Inflammatory macrophage (primary cell): ENCODE measurements at regions not wholly inside any gene's neighbourhood (a gene's known extent, or its start where the extent isn't known, plus 50 kb on each side); places are given as distances from the start of the nearest gene placed in this dataset.
A peak's percentile ranks its signal among the peaks of the same experiment; 100 is the strongest.

ENCODE experiments used
- DNase-seq, 2 donors: peaks; one replicate each; pipeline ENCODE4 v3.0.0-alpha.2; 2020 to 2022

DNA sequence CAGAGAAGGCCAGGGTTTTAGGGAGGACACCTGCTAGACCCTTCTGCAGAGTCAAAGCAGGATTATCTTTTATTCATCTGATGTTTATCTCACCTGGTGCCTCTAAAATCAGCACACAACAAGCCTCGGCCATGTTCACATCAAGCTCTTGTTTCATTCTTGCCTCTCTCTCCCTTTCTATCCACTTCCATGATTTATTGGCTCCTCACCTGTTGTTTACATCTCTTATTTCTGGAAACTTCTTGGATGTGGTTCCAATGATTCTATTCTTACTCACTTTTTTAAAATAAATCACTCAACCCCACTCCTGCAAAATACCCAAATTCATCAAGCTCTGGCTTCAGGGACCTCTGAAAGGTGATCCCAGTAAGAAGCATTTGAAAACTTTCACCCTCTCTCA is 407.0 kb upstream of the KLF4 start:
- no peak for DNase-seq

DNA sequence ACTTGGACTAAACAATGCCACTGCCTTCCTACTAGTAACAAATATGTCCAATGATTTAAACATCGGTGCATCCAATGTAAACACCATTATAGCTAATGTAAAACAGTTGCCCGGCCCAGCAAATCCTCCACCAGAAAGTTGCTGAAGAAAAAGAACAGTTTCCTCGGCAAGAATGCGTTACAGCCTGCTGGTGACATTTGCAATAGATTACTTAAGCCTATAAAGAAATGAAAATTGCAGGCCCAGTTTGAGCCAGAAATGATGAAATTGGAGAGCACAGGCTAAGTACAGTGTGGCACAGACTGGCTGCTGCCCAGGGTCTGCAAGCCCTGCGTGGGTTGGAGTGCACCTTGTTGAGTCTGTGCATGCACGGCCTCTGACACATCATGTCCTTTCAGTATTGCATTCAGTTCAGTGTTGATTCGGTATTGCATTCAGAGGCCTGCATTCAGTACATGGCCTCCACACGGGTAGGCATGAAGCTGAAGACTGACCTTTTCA is 406.0 kb upstream of the KLF4 start:
- DNase-seq: no peak

DNA sequence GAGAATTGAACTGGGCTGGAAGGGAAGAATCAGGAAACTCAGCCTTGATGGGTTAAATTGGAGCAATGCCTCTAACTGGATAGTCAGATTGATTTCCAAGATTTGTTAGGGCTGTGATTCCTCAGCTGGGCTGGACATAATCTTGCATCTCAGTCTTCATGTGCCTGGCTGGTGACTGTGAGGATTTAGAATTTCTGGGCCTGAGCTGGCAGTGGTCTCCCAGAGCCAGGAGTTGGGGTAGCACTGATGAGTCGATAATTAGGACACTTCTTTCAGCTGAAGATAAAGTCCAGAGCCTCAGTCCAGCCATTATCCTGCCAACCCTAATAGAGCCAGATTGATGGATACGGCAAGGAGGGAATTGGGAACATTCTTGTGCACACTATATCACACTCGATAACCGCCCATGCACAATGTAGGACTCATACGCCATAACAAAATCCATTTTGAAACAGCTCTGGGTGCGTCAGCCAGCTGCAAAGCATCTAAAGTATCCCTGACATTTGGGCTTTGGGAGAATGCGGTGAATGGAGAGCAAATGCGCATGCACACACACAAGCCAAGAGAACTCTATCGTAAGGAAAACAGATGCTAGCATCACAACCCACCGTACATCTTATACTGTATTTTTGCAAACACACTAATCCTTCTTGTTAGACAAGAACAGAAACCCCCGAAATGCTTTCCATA is 405.1 kb upstream of the KLF4 start:
- no peak for DNase-seq

DNA sequence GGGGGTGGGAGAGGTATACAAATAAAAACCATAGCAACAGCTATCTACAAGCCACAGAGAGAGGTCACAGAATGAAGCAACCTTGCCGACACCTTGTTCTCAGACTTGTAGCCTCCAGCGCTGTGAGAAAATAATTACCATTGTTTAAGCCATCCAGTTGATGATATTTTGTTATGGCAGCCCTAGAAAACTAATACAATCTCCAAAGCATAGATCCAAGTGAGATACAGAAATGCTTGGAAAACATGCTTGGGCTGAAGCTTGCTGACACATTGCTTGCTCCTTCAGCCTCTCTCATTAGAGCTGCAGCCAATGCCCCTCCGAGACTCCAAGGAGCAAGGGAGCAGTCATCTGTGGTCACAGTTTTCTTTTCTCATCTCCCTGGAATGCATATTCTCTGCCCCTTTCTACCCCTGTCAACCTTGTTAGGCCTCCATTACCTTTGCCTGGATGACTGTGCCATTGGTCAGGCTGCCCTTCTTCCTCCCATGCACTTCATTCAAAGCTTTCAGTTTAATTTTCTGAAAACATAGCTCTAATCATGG is 401.4 kb upstream of the KLF4 start:
- no peak for DNase-seq

DNA sequence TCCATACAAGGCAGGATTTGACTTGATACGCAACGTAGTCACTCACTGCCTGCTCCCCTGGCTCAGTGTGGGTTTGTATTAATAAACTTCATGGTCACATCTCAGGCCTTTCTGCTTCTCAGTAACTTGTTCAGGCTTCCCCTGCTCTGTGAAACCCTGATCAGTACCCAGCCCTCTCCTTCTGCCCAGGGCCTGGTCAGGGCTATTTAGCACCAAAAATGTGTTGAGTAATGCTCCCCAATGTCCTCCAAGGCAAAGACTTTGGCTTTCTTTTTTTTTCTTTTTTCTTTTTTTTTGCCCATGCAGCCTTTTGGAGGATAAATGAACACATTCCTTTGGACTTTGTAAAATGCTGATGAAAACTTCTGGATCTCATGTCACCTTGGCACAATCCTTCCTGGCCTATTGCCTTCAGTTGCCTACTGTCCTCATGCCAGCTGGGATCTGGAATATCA is 399.2 kb upstream of the KLF4 start:
- no peak for DNase-seq

DNA sequence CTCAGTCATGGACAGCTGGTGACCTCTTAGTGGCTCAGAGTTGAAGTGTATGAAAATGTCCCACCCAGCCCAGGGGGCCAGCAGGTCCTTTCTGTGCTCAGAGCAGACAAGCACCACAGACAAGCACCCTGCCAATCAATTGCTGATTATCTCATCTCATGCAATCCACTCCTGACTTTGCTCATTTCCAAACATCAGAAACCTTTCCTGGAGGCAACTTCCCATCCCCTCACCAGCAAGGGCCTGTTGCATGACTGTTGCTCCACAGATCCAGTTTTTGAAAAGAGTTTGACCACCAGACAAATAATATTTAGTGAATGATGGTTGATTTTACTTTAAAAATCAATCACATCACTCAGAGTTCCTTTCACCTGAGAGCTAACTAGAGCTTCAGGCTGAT is 397.3 kb upstream of the KLF4 start:
- DNase-seq: peak; percentile 25 to 57

DNA sequence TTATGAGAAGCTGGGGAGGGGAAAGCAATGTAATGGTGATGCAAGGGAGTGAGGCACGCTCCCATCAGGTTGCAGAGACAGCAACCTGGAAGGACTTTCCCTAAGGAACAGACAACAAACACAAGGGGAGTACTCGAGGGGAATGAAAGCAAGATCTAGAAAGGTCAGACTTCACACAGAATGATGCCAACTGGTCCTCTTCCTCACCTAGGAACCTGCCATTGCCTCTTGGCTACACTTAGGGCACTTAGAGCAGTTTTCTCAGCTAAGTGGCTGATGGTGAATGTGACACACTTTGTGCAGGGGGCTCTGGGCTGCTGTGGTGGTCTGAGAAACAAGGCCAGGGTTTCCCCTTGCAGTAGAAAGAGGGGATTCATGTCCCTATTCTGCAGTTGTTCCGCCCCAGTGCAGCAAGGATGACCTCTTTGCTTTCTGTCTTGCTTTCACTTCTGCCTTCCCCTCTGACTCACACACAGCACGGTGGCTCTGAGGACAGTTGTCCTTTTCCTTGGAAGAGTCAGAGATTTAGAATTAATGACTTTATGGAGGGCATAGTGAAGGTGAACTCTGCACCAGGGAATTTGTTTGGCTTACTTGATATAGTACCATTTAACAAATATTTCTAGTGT is 394.0 kb upstream of the KLF4 start:
- peak; percentile 72 to 77 for DNase-seq

DNA sequence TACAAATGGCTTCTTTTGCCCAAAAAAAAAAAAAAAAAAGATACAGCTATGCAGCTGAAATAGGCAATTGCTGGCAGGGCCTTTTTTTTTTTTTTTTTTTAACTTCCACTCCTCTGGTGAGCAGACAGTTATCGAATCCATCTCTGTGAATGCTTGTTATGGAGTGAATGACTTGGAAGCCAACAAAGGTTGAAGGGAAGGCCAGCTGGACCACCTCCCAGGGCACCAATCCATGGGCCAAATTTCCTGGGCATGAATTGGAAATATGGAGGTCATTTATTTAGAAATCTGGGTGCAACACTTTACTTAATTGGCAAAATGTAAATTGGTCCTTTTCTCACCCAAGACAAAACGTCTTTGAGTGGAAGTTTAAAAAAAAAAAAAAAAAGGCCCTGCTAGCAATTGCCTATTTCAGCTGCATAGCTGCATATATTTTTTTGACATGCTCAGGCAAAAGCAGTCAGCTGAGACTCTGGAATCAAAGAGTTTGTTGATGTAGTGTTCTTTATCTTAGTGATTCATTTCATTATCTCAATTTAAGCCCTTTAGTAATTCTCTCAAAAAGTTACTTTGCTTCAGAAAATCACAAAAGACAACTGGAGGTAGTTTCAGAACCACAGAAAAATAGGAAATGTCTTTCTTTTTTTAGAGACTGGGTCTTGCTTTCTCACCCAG is 392.2 kb upstream of the KLF4 start:
- no peak for DNase-seq

DNA sequence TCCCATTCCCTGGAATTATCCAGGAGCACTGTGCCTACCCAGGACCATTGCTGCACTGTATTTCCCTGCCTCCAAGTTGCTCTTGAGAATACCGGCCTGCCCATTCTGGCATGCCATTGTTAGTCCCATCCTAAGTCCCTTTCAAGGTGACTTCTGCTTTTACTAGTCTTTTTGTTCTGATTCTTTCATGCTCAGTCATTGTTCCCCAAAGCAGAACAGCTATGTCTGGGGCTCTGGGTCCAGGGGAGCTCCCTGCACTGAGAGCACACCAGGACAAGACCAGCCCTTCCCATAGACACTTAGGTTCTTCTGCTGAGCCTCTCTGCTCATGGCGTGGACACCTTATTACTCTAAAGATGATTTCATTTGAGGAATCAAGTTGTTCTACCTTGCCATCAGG is 388.9 kb upstream of the KLF4 start:
- DNase-seq: peak in 1 of 2 donors; percentile 49

DNA sequence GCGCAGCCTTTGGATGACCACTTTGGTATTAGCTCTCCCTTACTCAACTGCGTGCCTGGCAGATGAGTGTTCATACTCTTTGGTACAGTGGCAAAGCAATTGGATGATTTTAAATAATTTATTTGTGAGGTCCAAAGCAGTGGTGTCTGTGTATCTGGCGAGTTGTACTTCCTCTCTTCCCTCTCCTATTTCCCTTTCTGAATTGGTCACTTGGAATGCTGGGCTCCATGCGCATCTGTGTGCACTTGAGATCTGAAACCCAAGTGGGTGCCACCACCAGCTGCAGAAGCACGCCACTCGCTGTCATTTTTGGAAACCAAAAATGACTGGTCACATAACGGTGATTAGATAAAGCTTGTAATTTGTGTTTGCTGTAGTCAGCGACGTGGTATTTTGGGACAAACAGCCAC is 386.0 kb upstream of the KLF4 start:
- DNase-seq: peak in 1 of 2 donors; percentile 2

DNA sequence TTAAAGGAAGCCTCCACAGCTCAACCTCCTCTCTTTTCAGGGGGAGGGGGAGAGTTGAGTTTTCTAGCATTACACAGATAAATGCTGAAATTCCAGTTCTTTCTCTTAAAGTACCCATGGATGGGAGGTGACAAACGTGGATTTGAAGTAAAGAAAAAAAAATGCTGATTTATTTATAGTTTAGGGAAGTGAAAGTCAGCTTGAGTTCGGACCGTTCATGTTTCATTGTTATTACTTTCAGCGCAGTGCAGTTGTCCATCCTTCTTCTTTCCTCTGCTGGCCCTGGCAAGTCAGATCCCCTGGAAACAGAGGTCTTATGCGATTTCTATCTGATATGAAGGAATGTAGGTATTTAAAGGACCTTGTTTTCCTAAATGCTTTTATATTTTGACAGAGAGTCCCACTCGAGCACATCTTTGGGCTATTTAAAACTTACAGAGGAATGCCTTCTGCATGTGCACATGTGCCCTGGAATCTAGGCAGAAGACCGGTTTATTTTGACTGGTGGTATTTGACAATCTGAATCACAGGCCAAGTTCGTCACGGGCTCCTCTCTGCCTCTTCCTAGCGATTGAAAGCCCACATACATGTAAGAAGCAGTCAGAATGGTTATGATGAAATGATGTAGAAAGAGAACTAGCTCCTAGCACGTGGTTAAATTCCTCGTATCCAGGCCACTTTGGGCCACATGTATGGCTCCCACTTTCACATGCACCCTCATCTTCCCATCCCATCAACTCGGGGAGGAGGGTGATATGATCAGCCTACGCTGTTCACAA is 385.2 kb upstream of the KLF4 start:
- DNase-seq: peak; percentile 52 to 75

DNA sequence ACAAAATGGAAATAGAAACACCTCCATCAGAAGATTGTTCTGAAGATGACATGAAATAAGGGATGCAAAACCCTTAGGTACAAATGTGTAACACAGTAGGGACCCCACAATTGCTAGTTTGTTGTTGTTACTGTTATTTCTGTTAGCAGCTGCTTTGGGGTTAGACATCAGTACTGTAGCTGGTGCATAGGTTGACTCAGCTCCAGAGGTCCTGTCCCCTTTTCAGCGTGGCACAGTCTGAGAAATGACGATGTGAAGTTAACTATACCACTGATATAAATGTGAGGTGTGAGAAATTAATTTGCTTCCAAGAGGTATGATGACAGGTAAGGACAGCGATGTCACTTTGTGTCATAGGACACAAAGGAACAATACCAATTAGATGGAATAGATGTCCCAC is 384.6 kb upstream of the KLF4 start:
- no peak for DNase-seq

DNA sequence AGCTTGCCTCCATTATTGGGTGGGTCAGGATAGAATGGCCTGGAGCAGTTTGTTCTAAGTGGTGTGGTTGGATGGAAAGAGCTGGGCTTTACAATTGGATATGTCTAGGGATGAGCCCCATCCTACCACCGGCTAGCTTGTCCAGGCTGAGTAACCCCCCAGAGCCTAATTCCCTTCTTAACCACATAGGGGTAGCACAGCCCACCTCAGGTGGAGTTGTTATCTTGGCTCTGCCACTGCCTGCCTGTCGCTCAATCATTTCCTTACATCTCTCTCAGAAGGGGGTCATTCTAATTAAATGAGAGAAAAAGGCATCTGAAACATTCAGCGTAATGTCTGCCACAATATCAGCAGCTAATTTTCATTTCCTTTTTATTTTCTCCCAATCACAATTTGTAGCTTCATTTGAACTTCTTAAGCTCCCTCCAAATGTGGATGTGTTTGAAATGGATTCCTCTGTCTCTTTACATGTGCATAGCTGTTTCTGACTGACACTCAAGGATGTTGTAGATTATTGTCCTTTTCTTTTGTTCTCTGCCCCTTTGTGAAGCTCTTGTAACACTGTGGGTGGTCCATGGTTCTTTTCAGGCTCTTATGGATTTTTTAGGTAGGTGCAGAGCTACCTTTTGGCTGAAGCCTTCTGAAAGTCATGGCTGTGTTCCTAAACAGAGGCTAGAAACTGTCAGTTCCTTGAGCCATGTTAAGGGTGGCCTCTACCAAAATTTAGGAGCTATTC is 383.1 kb upstream of the KLF4 start:
- peak in 1 of 2 donors; percentile 1 for DNase-seq

DNA sequence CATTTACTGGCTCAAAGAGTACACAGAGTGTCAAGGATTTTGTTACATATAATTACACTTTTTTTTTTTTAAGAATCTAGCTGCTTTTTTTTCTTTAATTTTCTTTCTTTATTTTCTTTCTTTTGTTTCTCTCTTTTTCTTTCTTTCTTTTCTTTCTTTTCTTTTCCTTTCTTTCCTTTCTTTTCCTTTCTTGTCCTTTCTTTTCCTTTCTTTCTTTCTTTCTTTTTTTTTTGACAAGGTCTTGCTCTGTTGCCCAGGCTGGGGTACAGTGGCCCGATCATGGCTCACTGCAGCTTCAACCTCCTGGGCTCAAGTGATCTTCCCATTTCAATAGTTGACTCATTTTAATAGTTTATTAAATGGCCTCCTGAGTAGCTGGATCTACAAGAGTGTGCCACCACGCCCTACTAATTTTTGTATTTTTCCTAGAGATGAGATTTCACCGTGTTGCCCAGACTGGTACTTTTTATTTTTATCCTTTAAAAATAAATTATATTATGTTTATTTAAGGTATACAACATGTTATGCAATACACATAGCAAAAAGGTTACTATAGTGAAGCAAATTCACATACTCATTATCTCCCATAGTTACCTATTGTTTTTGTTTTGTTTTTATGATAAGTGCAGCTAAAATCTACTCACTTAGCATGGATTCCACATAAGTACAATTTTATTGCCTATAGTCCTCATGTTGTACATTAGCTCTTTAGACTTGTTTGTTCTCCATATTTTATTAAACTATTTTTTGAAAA is 381.5 kb upstream of the KLF4 start:
- peak in 1 of 2 donors; percentile 2 for DNase-seq

DNA sequence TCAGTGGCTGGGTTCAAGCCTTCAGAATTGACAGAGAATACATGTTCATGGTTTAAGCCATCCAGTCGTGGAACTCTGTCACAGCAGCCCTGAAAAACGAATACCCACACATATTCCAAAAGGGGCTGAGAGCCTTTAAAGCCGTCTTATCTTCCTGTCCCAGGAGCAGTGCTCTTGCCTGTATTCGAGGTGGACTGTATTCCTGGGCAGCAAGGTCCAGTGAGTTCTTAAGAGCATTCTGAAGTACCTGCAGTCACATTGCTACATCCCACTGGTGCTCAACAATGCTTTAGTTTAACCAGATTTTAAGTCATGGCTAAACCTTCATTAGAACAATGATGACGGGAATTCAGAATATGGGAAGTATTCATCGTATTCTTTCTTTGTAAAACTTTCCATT is 380.7 kb upstream of the KLF4 start:
- peak in 1 of 2 donors; percentile 1 for DNase-seq

DNA sequence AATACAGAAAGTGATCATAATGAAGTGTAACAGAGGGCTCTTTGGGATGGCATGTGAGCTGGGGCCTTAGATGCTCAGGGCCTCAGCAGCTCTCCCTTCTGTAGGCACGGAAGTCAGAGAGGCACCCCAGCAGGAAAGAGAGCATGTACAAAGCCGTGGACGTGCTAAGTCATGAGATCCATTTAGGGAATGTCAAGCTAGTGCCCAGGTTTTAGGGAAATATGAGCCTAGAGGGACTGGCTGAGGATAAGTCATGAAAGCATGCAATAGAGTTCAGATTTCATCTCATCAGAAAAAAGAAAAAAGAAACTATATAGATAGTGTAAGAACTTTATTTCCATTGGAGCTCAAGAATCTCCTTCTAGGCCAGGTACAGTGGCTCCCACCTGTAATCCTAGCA is 379.5 kb upstream of the KLF4 start:
- DNase-seq: peak in 1 of 2 donors; percentile 1

DNA sequence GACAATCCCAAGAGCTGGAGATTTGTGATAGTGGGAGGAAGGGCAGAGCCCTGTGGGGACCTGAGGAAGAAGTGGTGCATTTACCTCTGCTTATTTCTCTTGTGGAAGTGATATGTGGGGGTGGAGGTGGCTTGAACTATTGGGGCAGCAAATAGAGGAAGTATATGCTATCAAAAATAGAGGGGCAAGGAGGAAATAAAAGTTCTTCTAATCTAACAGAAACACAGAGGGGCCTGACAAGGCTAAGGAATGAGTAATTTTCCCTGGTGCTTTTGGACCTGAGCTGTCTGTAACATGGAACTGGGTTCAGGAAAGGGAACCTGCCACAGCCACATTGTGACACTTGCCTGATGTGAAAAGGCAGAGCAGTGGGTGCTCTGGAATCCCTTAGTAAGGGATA is 378.6 kb upstream of the KLF4 start:
- peak; percentile 22 to 27 for DNase-seq

DNA sequence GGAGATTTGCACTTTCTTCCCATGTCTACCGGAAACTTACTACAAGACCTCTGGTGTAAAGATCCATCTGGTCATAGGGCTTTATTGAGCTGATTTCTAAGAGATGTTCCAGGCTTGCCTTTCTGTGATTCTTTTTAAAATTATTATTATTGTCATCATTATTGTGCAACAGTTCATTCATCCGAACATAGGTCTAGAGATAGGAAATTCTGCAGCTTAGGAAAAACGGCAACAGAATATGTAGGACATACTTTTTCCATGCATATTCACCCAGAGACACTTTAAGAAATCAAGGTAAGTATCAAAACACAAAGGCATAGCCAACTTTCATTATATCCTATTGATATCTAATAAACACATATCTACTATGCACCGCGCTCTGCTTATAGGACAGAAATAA is 378.2 kb upstream of the KLF4 start:
- DNase-seq: peak in 1 of 2 donors; percentile 1

DNA sequence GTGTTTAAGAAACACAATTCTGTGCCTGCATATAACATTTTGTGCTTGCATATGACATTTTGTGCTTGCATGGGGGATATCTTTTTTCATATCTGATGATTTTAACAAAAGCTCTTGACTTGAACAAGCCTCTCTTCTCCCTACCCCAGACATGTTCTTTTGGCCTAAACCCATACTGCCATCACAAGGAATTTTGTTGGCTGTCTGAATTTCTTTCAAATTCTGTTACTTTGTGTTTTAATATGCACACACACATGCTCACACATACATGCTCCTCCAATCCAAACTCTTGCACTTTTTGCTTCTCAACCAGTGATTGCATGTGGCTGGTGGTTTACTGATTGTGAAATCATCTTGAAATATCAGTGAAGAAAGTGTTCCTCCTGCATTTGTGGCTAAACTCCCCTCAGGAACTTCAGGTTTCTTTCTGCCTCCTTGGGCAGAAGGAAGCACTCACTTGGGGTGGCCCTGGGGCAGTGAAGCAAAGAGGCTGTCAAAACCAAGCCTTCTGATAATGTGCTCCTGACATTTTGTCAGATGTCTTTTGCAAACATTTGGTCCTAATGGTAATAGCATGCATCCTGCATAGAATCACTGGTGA is 377.2 kb upstream of the KLF4 start:
- DNase-seq: peak; percentile 84 to 93

DNA sequence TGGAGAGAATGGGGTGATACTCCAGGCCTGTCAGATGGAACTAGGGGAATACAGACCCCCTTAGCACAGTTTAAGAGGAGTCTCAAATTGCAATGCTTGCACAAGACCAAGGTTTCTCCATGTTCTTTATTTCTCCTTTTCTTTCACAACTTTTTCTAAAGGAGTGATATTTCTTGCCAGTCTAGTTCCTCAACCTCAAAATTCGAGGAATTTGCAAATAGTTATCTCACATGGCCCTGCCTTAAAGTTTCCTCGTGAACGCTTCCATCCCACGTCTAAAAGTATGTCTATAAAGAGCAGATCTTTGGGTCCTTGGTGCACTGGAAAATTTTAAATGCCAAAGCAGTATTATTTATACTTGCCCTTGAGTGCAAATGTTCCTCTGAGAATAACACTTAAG is 373.8 kb upstream of the KLF4 start:
- peak; percentile 81 to 93 for DNase-seq

DNA sequence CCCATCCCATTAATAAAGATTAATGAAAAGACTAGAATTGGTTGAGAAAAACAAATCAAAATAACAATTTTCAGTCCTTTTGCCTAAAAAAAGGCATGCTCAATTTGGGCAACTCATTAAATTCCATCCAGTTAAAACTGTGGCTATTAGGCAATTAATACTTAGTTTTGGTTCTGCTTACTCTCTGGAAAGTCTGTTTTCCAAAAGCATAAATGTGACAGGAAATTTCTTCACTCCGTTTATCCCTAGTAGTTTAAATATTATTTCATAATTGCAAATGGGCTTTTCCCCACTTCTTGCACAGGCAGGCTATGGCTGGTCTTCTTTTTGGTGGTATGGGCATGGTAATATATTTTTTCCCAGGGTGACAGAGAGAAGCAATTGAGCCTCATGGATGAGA is 373.3 kb upstream of the KLF4 start:
- peak; percentile 40 to 86 for DNase-seq
